Dermis microvascular lymphatic vessel endothelial cell (primary cell): ENCODE measurements at regions not wholly inside any gene's neighbourhood (a gene's known extent, or its start where the extent isn't known, plus 50 kb on each side); places are given as distances from the start of the nearest gene placed in this dataset.
A peak's percentile ranks its signal among the peaks of the same experiment; 100 is the strongest.

ENCODE experiments used
- DNase-seq, 2 donors: peaks; one replicate each; pipeline versions ENCODE4 v3.0.0 to v3.0.0-alpha.2; 2010; ENCODE audit warnings: low read depth in 2 of 2

DNA sequence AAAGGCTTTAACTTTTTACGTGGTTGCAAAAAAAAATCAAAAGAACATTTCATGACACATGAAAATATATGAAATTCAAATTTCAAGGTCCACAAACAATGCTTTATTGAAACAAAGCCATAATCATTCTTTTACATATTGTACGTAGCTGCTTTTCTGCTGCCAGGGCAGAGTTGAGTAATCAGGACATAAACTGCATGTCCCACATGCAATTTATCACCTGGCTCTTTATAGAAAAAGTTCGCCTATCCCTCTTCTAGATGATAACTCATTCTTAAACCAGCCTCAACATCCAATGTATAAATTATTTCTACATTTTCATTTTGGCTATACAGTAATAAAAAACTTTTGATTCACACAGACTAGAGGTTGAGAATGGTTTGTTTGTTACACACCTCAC is 154.9 kb downstream of the AXIN2 start:
- no peak for DNase-seq

GRCh38 chr17:65405563-65405962 is 155.9 kb downstream of the AXIN2 start:
- DNase-seq: no peak

DNA sequence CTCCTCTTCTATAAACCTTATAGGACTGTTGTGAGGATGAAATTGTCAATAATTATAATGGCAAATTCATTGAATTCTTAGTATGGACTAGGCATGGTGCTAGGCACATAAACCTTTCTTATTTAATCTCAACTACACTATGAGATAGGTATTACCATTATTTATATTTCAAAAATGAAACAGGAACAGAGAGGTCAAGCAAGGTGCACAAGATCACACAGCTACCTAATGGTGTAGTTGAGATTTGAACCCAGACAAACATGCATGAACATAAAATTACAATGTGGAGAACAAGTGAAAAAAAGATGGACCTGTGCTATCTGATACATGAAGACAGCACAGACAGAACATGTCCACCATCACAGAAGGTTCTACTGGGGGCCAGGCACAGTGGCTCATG is 156.7 kb downstream of the AXIN2 start:
- no peak for DNase-seq

DNA sequence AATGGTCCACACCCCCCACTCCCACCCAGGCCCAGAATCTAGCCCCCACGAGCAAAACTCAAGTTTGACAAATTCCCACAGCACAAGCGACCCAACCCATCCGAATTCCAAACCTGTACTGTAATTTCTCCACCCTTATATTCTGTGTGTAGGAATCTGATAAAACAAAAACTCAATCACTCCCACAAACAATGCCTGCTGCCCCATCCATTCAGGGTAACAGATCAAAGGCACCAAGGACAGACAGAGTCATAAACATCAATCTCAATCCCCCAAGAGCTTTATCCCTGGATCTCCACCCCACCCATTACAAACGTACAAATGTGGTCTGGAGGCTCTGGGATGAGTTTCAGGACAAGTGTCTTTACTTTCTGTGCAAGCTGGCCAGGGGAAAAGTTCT is 157.8 kb downstream of the AXIN2 start:
- DNase-seq: no peak

DNA sequence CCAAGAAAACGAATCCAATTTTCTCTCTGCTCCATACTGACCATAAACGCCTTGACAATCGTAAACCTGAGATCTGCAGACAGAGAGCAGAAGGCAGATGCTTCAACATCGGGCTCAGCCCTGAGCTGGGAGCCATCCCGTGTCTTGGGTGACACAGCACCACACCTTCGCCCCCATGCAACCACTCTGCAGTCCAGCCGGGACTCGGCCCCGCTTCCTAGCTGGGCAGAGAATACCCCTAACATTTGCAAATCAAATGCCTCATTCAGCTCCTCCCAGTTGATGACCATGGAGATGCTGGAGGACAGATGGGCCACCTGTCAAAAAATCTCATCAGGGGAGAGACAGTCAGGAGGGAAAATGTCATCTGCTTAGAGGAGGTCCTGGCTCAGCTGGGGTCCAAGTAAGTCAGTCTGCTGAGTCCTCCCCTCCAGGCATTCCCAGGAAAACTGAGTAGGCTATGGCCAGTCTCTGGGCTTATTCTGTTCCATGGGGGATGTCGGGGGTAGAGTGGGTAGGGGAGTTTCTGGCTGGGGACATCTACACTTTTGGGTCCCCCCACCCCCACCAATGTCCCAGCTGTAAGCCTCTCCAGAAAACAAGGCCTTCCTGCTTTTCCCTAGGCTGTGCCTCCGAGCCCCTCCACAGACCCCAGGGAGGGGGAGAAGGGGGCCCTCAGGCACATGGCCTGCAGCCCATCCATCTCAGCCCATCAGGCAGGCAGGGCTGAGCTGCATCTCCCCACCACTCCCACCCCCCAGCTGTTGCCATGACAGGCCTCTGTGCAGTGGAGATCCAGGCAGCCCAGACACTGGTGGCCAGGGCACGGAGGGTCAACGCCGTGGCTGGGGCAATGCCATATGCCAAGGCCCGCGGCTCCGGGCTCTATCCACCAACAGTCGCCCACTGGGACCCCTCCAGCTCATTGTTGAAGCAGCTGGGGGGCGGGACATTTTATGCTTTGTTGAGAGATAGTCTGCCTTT is 158.6 kb downstream of the AXIN2 start:
- no peak for DNase-seq

DNA sequence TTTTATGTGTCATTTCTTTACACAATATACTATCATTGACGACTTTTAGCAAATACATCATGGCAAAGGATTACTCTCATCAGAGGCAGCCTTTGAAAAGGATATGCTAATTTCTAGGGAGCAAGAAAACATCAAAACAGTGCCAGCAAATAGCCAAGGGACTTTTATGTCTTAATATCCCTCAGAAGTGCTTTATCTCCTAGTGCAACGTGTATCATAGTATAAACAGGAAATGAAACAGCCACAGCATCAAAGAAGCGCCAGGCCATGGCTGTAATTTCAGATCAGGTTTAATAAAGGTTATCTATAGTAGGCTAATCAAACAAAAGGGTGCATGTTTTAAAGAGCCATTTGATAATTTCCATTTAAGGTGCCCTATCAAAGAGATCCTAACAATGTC is 159.9 kb downstream of the AXIN2 start:
- DNase-seq: no peak

DNA sequence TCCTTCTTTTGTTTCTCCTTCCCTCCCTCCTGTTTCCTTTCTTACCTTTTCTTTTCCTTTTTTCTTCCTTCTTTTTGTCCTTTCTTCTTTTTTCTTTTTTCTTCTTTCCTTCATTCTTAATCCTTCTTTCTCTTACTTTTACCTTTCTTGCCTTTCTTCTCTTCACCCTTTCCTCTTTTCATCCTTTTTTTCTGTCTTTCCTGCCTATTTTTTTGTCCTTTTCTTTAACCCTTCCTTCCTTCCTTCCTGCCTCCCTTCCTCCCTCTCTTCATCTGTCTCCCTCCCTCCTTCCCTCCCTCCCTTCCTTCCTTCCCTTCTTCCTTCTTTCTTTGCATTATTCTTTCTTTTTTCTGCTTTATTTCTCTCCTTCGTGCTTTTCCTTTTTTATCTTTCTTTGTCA is 160.7 kb downstream of the AXIN2 start:
- no peak for DNase-seq

GRCh38 chr17:65398040-65398787 is 163.2 kb downstream of the AXIN2 start:
- no peak for DNase-seq

- no peak for DNase-seq
These were observed 165.5 kb downstream of the AXIN2 start for GRCh38 chr17:65395924-65396323.

DNA sequence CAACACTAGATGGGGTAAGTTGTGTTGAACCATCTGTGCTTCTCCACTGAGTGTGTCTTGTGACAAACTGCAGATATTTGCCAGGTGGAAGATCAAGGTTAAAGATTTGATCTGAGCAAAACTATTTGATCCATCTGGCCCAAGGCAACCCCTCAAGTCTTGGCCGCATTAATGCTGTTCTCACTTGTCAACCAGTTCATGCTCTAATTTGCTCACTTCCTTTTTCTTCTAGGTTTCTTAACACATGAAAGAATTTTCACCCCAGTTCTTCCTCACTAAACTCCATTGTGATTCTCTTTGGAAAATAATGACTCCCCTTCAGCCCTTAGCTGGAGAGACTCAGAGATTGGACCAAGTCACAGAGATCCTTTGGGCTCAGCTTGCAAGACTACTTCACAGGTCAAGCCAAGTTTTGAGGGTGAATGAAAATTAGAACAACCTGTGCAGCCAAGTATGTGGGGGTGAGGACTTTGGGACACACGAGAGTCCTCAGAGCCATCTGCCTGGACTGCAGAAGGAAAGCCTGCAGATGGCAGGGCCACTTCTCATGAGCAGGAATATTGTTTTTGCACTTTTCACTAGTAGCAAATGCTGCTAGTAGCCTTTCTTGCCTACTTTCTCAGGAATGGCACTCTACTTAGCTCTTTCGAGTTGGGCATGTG is 166.5 kb downstream of the AXIN2 start:
- no peak for DNase-seq

GRCh38 chr17:65393514-65393913 is 167.9 kb downstream of the AXIN2 start:
- DNase-seq: no peak

DNA sequence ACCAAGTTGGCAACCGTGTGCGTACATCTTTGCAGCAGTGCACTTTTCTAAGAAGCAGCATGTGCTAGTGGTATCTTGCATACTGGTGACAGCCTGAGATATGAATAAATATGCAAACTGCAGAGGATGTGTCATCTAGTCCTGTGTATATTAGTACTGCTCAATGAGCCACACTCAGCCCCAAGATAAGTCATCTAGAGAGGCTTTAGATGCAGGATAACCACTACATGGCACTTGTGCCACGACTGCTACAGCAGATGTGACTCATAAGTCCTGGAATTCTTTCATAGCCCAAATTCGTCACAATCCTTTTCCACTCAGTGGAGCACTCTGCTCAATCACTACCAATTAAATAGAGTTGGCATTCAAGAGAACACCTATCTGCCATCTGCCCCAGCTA is 171.5 kb downstream of the AXIN2 start:
- no peak for DNase-seq

DNA sequence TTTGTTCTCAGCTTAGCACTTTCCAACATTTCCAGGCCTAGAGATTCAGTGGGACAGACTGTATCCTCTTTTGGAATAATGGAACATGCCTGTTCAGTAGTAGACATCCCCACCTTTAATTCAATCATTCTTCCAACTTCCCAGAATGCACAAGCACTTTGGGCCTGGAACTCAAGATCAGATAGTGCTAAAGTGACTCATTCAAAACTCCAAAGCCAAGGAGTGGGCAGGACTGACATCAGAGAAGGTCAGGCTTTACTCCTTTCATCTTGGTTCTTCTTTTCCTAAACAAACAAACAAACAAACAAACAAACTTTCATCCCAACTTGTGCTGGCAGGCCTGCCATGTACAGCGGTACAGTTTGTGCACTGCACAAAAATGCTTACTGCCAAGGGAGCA is 172.0 kb downstream of the AXIN2 start:
- DNase-seq: no peak

DNA sequence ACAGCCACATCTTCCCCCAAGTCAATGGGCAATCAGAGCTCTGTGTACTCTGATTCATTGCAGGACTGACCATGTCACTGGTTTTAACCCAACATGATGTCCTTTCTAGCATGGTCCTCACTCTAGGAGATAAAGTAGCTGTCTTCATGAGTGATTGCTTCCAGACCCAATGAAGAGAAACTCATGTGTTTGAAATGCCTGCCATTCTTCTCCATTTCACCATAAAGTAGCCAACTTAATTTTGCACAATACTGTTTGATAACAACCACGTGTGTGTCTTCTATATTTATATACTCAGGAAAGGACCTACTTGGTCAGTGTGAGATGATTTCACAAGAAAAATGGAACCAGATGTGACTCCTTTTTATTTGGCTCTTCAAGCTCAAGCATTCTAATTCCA is 172.5 kb downstream of the AXIN2 start:
- no peak for DNase-seq

DNA sequence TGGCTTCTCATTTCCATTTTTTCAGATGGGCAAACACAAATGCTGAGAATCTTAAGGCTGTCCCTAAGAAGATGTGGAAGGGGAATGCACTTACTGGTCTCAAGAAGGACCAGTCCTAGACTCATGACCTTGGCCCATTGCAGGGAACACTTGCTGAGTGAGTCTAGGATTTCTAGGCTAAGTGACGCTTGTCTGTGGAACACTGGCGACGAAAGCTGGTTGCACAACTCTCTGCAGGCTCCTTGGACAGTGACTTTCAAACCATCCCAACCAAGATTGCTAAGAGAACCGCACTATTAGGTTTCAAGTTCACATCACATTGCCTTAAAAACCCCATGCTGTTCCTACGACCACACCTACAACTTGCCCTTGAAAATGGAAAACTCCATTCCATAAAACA is 174.1 kb downstream of the AXIN2 start:
- DNase-seq: no peak

DNA sequence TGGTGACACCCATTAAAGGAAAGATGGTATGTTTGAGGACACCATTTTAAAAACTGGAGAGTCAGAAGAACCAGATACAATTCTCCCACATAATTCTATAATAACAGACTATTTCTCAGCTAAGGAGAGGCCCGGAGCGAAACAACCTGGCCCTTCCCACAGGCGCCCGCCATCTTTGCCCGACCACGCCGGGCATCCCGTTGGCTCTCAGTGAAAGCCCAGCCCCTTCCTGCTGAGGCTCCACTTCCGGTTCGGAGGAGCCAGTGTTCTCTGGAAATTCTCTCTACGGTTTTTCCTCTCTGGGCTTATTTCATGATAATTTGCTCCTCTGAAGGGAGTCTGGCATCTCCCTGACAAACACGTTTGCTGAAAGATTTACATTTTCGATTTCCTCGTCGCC is 175.7 kb downstream of the AXIN2 start:
- no peak for DNase-seq

GRCh38 chr17:65385071-65385470 is 176.4 kb downstream of the AXIN2 start:
- no peak for DNase-seq

DNA sequence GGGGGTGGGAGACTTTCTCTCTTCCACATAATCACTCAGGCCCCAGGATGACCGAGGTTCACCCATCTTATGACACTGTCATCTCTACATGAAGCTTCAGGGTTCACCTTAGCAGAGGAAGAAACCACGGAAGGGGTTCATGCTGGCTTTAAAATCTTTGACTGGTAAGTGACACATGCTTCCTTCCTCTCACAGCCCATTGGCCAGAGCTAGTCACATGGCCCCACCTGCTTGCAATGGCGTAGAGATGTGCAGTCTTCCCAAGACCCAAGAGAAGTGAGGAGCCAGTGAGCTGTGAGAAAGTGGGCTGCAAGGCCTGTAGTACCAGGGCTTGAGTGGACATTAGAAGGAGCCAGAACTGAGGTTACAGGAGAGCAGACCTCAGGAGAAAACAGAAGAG is 180.3 kb downstream of the AXIN2 start:
- DNase-seq: no peak

DNA sequence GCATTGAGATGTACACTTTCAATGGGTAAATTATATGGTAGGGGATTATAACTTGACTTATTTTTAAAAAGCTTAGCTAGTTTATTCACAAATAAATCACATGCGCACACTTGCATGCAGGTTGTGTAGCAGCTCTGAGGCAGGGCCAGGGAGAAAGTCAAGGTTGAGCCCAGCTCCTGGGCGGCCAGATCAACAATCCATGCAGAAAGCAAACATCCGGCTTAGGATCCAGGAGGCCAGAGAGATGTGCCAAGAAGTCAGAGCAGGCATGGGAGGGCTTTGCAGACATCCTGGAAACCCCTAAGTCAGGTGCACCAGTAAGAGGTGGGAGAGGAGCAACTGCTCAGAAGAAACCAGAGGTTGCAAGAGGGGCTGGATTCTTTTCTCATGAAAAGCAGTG is 186.5 kb downstream of the AXIN2 start:
- DNase-seq: no peak

DNA sequence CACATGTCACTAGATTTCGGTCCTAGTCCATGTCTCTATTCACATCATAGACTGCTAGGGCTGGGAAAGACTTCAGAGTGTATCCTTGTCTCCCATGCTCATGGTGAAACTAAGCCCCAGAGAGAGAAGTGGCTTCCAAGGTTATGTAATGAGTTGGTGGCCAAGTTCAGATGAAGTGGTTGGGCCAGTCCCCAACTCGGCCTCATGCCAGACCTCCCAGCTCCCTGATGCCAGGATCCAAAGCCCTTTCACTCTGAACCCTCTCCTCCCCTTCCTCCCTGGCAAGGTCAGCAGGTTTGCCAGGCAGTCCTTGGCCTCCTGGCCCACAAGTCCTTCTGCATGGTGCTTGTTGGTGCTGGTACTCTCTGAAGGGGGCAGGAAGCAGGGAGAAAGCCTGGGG is 189.7 kb downstream of the AXIN2 start:
- no peak for DNase-seq

GRCh38 chr17:65370669-65371131 is 190.7 kb downstream of the AXIN2 start:
- peak; percentile 51 to 83 for DNase-seq

DNA sequence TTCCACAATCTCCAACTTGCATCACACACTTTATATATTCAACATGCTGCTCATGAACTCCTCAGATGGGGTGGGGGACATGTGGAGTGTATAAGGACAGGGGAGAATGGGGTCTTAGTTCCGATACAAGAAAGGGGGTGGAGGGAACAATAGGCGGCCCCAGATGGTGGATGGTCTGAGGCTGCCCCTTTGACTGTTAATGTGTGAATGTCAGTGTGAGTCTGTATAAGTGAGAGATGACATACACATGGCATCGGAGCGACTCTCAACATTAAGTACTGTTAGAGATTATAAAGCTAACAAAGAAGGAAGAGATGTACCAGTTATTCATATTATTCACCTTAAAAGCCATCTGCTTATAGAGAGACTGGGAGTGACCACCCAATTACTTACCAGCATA is 193.1 kb downstream of the AXIN2 start:
- DNase-seq: no peak
